Central memory CD8-positive, alpha-beta T cell (primary cell): ENCODE measurements at regions not wholly inside any gene's neighbourhood (a gene's known extent, or its start where the extent isn't known, plus 50 kb on each side); places are given as distances from the start of the nearest gene placed in this dataset.
"Not testable (repeated sequence)": the region's sequence is repeated elsewhere in the genome, so short reads cannot be mapped to it uniquely, and the experiment has no call there.

Experiments used
- ATAC-seq: fragments of 150-1000 bp; cut with Tn5 transposase; replicated peaks from 2 replicates; pipeline ENCODE4 v1.10.0; 2022; ENCODE audit warnings: mild to moderate bottlenecking, moderate FRiP score, moderate number of reproducible peaks; ENCODE audit not compliant: poor library complexity, severe bottlenecking; ENCODE audit errors: extremely low read depth
- DNase-seq, 2 donors: peaks; one replicate each; pipeline ENCODE4 v3.0.0; 2021; ENCODE audit warnings: low spot score in 2 of 2
- H3K27ac Mint-ChIP-seq: one replicate; pipeline ENCODE4 v1.8.0; 2022; ENCODE audit warnings: low read depth, mild to moderate bottlenecking, moderate library complexity, mixed read lengths
- H3K27me3 Mint-ChIP-seq: one replicate; pipeline ENCODE4 v1.8.0; 2022; ENCODE audit warnings: mixed read lengths
- H3K36me3 Mint-ChIP-seq: one replicate; pipeline ENCODE4 v1.8.0; 2022; ENCODE audit warnings: mild to moderate bottlenecking, moderate library complexity, mixed read lengths; ENCODE audit not compliant: insufficient read depth
- H3K4me1 Mint-ChIP-seq: one replicate; pipeline ENCODE4 v1.8.0; 2022; ENCODE audit warnings: mixed read lengths
- H3K4me3 Mint-ChIP-seq: one replicate; pipeline ENCODE4 v1.8.0; 2022; ENCODE audit warnings: mild to moderate bottlenecking, moderate library complexity, mixed read lengths
- H3K9me3 Mint-ChIP-seq: one replicate; pipeline ENCODE4 v1.8.0; 2022; ENCODE audit warnings: mixed read lengths

DNA sequence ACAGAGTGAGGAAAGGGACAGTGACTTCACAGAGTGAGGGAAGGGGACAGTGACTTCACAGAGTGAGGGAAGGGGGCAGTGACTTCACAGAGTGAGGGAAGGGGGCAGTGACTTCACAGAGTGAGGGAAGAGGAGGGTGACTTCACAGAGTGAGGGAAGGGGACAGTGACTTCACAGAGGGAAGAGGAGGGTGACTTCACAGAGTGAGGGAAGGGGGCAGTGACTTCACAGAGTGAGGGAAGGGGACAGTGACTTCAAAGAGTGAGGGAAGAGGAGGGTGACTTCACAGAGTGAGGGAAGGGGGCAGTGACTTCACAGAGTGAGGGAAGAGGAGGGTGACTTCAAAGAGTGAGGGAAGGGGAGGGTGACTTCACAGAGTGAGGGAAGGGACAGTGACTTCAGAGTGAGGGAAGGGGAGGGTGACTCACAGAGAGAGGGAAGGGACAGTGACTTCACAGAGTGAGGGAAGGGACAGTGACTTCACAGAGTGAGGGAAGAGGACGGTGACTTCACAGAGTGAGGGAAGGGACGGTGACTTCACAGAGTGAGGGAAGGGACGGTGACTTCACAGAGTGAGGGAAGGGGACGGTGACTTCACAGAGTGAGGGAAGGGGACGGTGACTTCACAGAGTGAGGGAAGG, 142.0 kb upstream of the PITRM1 start:
- not testable (repeated sequence) for H3K4me1 Mint-ChIP-seq, DNase-seq, H3K27ac Mint-ChIP-seq, H3K9me3 Mint-ChIP-seq, ATAC-seq, H3K36me3 Mint-ChIP-seq, H3K4me3 Mint-ChIP-seq
- peaks cover 55% of the 10 kb centered on the region for H3K27me3 Mint-ChIP-seq

DNA sequence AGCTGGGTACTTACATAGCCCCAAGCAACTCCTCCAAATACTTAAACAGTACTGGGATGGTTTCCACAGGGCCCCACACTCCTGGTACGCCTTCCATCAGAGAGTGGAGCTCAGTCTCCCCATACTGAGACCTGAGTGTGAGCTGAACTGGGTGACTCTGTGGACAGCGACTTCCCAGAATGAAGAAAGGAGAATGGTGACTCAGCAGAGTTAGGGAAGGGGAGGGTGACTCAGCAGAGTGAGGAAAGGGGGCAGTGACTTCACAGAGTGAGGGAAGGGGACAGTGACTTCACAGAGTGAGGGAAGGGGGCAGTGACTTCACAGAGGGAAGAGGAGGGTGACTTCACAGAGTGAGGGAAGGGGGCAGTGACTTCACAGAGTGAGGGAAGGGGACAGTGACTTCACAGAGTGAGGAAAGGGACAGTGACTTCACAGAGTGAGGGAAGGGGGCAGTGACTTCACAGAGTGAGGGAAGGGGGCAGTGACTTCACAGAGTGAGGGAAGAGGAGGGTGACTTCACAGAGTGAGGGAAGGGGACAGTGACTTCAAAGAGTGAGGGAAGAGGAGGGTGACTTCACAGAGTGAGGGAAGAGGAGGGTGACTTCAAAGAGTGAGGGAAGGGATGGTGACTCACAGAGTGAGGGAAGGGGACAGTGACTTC, 141.3 kb upstream of the PITRM1 start:
- not testable (repeated sequence) for ATAC-seq, H3K4me3 Mint-ChIP-seq, H3K27ac Mint-ChIP-seq, H3K9me3 Mint-ChIP-seq, DNase-seq, H3K36me3 Mint-ChIP-seq, H3K4me1 Mint-ChIP-seq
- H3K27me3 Mint-ChIP-seq = peaks cover 55% of the 10 kb centered on the region

DNA sequence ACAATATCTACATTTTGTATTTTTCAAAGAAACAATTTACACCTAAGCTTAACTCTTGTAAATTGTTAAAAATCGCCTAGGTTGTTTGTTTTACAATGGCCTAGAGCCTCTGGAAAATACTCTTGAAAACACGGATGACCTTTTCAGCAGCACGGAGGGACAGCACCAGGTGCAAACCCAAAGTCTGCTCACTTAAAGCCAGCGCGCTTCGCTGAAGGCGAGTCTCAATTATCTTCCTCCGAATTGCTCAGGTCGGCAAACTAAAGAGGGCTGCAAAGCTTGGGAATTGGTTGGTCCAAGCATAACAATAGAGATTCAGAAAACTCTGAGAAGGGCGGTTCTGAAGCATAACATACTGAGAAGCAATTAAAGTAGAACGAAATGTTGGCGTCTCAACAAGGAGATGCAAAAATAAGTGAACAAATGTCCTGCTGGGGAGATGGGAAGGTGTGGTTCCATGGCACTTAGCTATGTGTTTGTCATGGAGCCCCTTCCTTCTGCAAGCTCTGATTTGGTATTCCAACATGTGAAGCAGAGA, 139.9 kb upstream of the PITRM1 start:
- no peak for DNase-seq
- Mint-ChIP-seq H3K4me3 (no peak overlapping the region), H3K36me3 (no peaks in the 10 kb centered on the region)

DNA sequence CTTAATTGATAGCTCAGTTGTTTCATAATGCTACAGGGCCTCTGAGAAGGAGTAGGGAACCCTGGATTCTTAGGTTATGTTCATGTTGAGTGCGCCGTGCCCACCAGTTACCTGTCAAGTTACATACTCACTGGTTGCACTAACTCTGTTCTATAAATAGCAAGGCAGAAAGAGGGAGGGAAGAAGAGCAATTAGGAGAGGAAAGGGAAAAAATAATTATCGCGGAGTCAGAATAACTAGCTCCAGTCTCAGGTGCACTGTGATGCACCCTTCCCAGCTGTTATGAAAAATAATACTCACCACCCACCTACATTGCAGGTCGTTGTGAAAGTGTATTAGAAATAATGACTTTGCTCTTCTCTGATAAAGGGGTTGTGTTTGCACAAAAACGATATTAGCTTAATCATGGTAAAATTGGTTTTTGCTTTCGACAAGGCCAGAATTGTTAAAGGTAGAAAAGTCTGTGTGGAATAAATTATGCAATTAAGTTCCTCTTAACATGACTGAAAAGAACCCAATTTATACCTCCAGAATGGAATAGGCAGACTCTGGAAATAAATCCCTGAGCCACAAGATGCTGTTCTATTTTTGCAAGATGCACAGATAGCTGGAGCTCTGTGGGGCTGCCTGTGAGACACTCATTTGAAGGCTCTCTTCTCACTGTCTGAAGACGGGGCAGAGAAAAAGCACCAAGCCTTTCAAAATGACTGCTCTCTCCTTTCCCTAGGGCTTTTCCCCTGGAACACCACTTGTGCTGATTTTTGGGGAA, 137.6 kb upstream of the PITRM1 start:
- H3K9me3 Mint-ChIP-seq = no peaks in the 10 kb centered on the region
- ATAC-seq = no peak

More for the DNA sequence above, 139.9 kb upstream of the PITRM1 start:
- peaks cover 63% of the 10 kb centered on the region for H3K27me3 Mint-ChIP-seq
- H3K9me3 Mint-ChIP-seq = no peaks in the 10 kb centered on the region
- H3K4me1 Mint-ChIP-seq = no peaks in the 10 kb centered on the region
- no peak overlapping the region for H3K27ac Mint-ChIP-seq
- ATAC-seq = no peak

DNA sequence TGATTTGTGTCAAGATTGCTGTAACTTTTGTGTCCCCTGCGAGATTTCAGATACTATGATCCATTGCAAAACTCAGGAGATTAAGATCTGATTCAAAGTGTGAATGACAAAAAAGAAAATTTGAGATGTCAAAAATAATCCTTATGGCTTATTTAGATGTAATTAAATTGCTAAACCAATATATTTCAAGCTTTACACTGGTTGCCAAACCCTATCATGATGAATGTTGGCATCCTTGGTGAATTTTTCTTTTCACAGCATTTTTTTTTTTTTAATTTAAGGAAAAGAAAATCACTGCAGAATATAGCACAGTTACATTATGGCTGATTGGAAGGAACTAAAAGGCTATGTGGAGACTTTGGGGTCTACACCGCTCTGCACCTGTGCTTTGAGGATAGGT, 133.5 kb upstream of the PITRM1 start:
- no peak overlapping the region for H3K27ac Mint-ChIP-seq
- H3K36me3 Mint-ChIP-seq = no peaks in the 10 kb centered on the region
- ATAC-seq (no peak), DNase-seq (no peak)
- H3K4me3 Mint-ChIP-seq = no peak overlapping the region
- peaks cover 59% of the 10 kb centered on the region for H3K27me3 Mint-ChIP-seq
- H3K4me1 Mint-ChIP-seq = no peaks in the 10 kb centered on the region
- no peaks in the 10 kb centered on the region for H3K9me3 Mint-ChIP-seq

More for the DNA sequence above, 137.6 kb upstream of the PITRM1 start:
- Mint-ChIP-seq H3K36me3 (no peaks in the 10 kb centered on the region), H3K4me1 (no peaks in the 10 kb centered on the region), H3K4me3 (no peak overlapping the region), H3K27me3 (peaks cover 66% of the 10 kb centered on the region), H3K27ac (no peak overlapping the region)
- no peak for DNase-seq

DNA sequence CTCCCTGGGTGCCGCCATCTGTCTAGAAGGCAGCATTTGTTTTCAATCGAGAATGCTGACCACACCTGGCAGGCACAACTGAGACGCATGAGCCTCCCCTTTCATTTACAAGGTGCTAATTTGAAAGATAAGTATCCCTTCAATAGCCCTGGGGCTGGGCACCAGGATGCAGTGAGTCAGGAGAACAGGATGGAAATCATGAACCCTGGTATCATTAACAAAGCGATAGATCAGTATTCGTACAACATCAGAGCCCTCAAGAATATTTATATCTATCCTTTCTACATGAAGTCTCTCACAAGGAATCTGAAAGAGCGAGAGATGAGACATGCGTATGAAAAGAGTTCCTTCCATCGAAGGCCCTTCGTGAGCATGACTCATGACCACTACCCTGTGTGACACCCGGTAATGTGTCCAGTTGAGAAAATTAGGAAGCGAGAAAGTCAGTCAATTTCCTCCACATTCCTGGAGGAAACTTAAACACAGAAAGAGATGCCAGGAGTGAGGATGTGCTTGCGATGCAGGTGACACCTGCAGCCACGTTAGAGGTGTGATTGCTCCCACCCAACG, 123.1 kb upstream of the PITRM1 start:
- Mint-ChIP-seq H3K27me3 (peaks cover 40% of the 10 kb centered on the region), H3K4me3 (no peak overlapping the region), H3K27ac (no peak overlapping the region), H3K4me1 (no peaks in the 10 kb centered on the region), H3K9me3 (no peaks in the 10 kb centered on the region), H3K36me3 (peaks cover 2% of the 10 kb centered on the region)
- DNase-seq = no peak
- ATAC-seq = no peak

DNA sequence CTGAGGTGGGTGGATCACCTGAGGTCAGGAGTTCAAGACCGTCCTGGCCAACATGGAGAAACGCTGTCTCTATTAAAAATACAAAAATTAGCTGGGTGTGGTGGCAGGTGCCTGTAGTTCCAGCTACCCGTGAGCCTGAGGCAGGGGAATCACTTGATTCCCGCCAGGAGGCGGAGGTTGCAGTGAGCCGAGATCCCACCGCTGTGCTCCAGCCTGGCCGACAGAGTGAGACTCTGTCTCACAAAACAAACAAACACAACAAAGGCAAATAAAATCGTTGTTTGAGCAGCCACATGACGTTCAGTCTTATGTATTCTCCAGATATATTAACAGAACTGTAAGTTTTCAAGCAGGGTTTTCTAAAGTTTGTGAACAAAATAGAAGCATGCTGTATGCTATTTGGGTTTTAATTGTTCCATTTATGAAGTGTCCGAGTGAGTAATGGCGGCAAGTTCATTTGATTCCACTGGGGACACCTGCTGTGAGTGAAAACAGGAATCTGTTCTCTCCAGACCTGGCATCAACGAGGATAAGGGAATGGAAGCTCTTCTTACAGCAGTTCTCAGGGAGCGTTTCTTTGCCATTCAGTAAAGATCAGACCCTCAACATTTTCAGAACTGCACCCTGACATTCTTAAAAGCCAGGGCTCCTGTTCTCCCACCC, 122.5 kb upstream of the PITRM1 start:
- Mint-ChIP-seq H3K27ac (no peak overlapping the region), H3K4me1 (no peaks in the 10 kb centered on the region), H3K27me3 (peaks cover 40% of the 10 kb centered on the region), H3K36me3 (peaks cover 2% of the 10 kb centered on the region), H3K9me3 (no peaks in the 10 kb centered on the region), H3K4me3 (no peak overlapping the region)
- DNase-seq (no peak), ATAC-seq (no peak)

DNA sequence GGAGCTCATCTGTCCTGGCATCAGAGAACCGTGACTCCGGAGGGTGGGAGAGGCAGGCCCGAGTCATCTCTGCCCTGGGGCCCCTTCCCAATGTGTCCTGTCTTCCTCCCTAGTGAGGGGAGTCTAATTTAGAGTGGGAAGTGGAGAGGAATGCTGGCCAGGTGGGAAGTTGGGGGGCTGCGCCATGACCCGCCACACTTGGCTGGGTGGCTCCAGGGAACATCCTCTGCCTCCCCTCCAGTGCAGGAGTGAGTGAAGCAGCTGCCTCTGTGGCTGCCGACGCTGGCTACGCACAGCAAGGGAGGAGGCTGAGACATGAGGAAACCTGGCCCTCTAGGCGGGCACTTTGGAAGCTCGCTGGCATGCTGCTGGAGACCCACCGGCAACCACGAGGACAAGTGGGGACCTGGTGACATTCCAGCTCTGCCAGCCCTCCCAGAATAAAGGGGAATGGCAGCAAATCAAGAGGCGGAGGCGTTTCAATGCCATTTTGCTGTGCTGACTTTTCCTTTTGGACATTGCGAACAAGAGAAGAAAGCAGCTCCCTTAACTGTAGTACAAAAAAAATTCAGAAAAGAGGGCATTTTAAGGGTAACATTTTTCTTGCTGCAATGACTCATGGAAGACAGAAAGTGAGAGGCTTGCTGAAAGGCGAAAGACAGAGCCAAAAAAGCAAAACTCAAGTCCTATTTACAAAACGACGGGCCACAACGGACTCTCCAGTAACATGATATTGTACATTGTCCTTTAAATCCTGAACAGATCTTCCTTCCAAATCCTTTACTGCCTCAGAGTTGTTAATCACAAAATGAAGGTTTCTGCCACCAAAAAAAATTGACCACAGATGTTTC, 121.2 kb upstream of the PITRM1 start:
- Mint-ChIP-seq H3K27me3 (peaks cover 40% of the 10 kb centered on the region), H3K4me3 (no peak overlapping the region), H3K36me3 (peaks cover 2% of the 10 kb centered on the region), H3K27ac (no peak overlapping the region), H3K4me1 (no peaks in the 10 kb centered on the region), H3K9me3 (no peaks in the 10 kb centered on the region)
- DNase-seq (no peak), ATAC-seq (no peak)

DNA sequence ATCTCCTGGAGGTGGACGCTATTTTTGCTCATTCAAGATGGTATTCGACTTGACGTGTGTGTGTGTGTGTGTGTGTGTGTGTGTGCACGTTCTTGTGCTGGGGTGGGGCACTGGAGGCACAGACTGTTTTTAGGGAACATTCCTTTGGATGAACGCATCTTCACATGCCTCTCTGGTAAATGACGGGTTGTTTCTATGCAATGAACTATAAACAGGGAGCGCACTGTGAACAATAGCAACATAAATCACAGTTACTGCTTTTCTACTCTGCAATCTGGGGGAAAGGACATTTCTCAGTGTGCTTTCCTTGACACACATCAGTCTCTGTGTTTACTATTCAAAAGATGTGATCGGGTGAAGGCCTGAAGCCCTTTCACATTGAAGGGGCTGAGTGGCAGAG, 120.1 kb upstream of the PITRM1 start:
- peaks cover 39% of the 10 kb centered on the region for H3K27me3 Mint-ChIP-seq
- no peak for DNase-seq

DNA sequence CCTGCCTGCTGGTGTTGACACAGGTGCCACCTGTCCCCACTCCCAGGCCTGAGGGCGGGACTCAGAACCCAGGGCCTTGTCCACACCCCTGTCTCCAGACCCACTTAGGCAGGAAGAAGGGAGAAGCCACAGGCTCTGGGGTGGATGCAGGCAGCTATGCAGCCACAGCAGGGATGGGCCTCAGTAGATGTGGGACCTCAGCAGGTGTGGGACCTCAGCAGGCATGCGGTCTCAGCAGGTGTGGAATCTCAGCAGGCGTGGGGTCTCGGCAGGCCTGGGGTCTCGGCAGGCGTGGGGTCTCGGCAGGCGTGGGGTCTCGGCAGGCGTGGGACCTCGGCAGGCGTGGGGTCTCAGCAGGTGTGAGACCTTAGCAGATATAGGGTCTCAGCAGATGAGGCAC, 118.0 kb upstream of the PITRM1 start:
- no peaks in the 10 kb centered on the region for H3K9me3 Mint-ChIP-seq
- ATAC-seq (no peak), DNase-seq (no peak)
- peaks cover under 1% of the 10 kb centered on the region for H3K36me3 Mint-ChIP-seq
- no peak overlapping the region for H3K27ac Mint-ChIP-seq
- no peaks in the 10 kb centered on the region for H3K4me1 Mint-ChIP-seq
- H3K27me3 Mint-ChIP-seq = peaks cover 25% of the 10 kb centered on the region
- no peak overlapping the region for H3K4me3 Mint-ChIP-seq

More for the DNA sequence above, 120.1 kb upstream of the PITRM1 start:
- no peak for ATAC-seq
- H3K9me3 Mint-ChIP-seq = no peaks in the 10 kb centered on the region
- H3K4me3 Mint-ChIP-seq = no peak overlapping the region
- H3K4me1 Mint-ChIP-seq = no peaks in the 10 kb centered on the region
- peaks cover 2% of the 10 kb centered on the region for H3K36me3 Mint-ChIP-seq
- no peak overlapping the region for H3K27ac Mint-ChIP-seq

DNA sequence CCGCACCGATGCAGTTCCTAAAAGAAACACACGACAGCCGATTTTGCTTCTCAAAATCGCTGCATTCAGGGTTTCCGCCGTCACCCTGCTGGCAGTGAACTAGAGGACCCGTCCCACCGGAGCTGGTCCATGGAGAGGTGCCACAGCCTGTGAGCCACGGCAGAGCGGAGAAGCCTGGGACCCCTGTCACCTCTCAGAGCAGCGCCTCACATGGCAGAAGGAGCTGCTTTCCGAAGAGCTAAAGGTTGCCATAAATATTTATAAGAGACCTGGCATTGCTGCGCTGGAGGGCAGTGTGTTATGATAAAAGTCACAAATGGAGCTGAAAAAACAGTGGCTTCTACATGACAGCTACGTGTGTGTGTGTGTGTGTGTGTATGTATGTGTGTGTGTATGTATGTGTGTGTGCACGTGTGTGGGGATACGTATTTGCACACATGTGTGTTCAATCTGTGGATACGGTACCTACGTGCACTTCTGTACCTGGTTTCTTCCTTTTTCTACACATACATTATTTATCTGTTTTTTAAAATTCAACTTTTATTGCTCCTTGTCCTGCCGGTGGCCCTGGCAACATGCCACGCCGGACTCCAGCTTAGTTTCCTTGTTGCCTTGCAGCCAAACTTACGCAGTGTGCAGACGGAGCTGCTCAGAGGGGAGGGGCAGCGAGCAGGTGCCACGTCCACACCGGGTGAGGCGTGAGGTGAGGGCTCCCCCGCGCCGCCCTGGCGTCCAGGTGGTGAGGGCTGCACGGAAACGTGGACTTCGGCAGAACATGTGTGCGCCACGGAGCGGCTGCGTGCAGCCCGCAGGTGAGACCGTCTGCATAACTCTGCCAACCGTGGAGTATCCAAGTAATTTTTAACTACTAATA, 115.2 kb upstream of the PITRM1 start:
- no peak overlapping the region for H3K27ac Mint-ChIP-seq
- H3K36me3 Mint-ChIP-seq = no peaks in the 10 kb centered on the region
- ATAC-seq (no peak), DNase-seq (no peak)
- no peaks in the 10 kb centered on the region for H3K4me1 Mint-ChIP-seq
- peaks cover 24% of the 10 kb centered on the region for H3K27me3 Mint-ChIP-seq
- H3K4me3 Mint-ChIP-seq = no peak overlapping the region
- no peaks in the 10 kb centered on the region for H3K9me3 Mint-ChIP-seq
